Heart left ventricle (tissue), 16 donors: ENCODE measurements at regions not wholly inside any gene's neighbourhood (a gene's known extent, or its start where the extent isn't known, plus 50 kb on each side); places are given as distances from the start of the nearest gene placed in this dataset.

Experiments used
- ATAC-seq, 4 donors: fragments of 200-7000 bp; cut with Tn5 transposase; one replicate each; pipeline ENCODE4 v1.9.1; 2020 to 2022; ENCODE audit warnings: moderate library complexity in 4 of 4, mild to moderate bottlenecking in 3 of 4, moderate number of reproducible peaks in 1 of 4
- DNase-seq, 5 donors: peaks; one replicate each; pipeline ENCODE4 v3.0.0-alpha.2; 2020
- H3K27ac ChIP-seq, 12 donors: fragments of 200-600 bp; sonication (generic) in 4 of 12; one replicate each; pipeline versions ENCODE4 v1.5.0 to v1.8.0; 2016 to 2022; ENCODE audit warnings: mild to moderate bottlenecking in 2 of 12
- H3K27me3 ChIP-seq, 9 donors: fragments of 200-600 bp; sonication (generic) in 2 of 9; one replicate each; pipeline versions ENCODE4 v1.5.1 to v1.8.0; 2016 to 2022; ENCODE audit warnings: mild to moderate bottlenecking in 3 of 9
- H3K36me3 ChIP-seq, 9 donors: fragments of 200-600 bp; sonication (generic) in 2 of 9; one replicate each; pipeline versions ENCODE4 v1.5.0 to v1.8.0; 2018 to 2022; ENCODE audit warnings: mild to moderate bottlenecking in 2 of 9
- H3K4me1 ChIP-seq, 12 donors: fragments of 200-600 bp; sonication (generic) in 4 of 12; one replicate each; pipeline versions ENCODE4 v1.5.0 to v1.8.0; 2016 to 2022; ENCODE audit warnings: mild to moderate bottlenecking in 3 of 12
- H3K4me3 ChIP-seq, 12 donors: fragments of 200-600 bp; sonication (generic) in 4 of 12; one replicate each; pipeline versions ENCODE4 v1.5.0 to v1.8.0; 2017 to 2022; ENCODE audit warnings: mild to moderate bottlenecking in 9 of 12, moderate library complexity in 4 of 12
- H3K9me3 ChIP-seq, 12 donors: fragments of 200-600 bp; sonication (generic) in 4 of 12; one replicate each; pipeline versions ENCODE4 v1.5.0 to v1.8.0; 2016 to 2022; ENCODE audit warnings: mild to moderate bottlenecking in 1 of 12
- CTCF ChIP-seq, 12 donors: fragments of 200-600 bp; sonication (generic) in 4 of 12; IDR thresholded peaks; one replicate each; pipeline versions ENCODE4 v1.5.0 to v1.8.0; 2018 to 2022; ENCODE audit warnings: antibody characterized with exemption in 12 of 12, mild to moderate bottlenecking in 5 of 12
- POLR2A ChIP-seq, 2 donors: fragments of 450-650 bp; IDR thresholded peaks; one replicate each; pipeline ENCODE4 v1.6.1; 2017; ENCODE audit warnings: antibody characterized with exemption in 2 of 2, mild to moderate bottlenecking in 2 of 2, moderate library complexity in 2 of 2
- WGBS, 4 donors: extraction: QIAGEN DNeasy Blood & Tissue Kit in 2 of 4; methylation state at CpG; one replicate each; pipeline versions ENCODE4 v1.1.5 to v1.1.7; 2013 to 2018; 5-methylcytosine and 5-hydroxymethylcytosine counted together
- intact Hi-C, 10 donors: fragments of 100-400 bp; cut with DNase I; formaldehyde crosslinking; loops; one replicate each; pipeline versions ENCODE4 v1.11.1 to v1.14.2; 2022
- donor health status: ischemic (EF 13 %, LVEDD 7.1; RV severe dilation, severe dysfunction).
- donor health status: healthy with polysubstance abuse.
- donor health status: DM: no; HTN: yes; CAD: no.
- donor health status: DM: no; HTN: no; CAD: no.
- donor health status: ischemic (EF 25% LVEDD 6.9; RV normal size, moderate dysfunction).
- donor health status: ischemic (EF 25% LVEDD 5.7; RV mildly dilated, moderate dysfunction).
- donor health status: healthy.
- donor health status: DM: yes; HTN: yes; CAD: no.
- donor health status: ischemic (EF 35%, LVEDD 5.7; RV mildly dilated, moderate dysfunction).
- donor health status: nonischemic (EF 11% LVEDD 7.7; RV severe dilation, severe dysfunction).
- donor health status: DM: yes; HTN: yes; CAD: no.
- donor health status: PGD.
- donor health status: ischemic (EF 29% LVEDD 5.4; RV normal size, mild dysfunction).
- donor health status: nonischemic (EF 23%, LVEDD 6.1; RV moderate dilation, normal function).

GRCh38 chr2:150732491-150732890 is 245.0 kb upstream of the RND3 start:
- no peak overlapping the region for H3K4me3 ChIP-seq
- peaks cover 0 to 3% (median 0%) of the 10 kb centered on the region in 12 donors for H3K4me1 ChIP-seq
- TF ChIP-seq POLR2A (IDR thresholded peaks at IDR 0.05) (no peak), CTCF (IDR thresholded peaks at IDR 0.05) (no peak)
- H3K27me3 ChIP-seq, result no peaks in the 10 kb centered on the region
- H3K27ac ChIP-seq, result no peak overlapping the region
- intact Hi-C loops, result no loop called here
- ATAC-seq (no peak), DNase-seq (no peak)
- H3K36me3 ChIP-seq, result no peaks in the 10 kb centered on the region
- WGBS, 4 donors, result 13 to 23% (median 15%) methylated on average over 1 of the region's 1 CpG
- H3K9me3 ChIP-seq, result no peaks in the 10 kb centered on the region

- ATAC-seq (no peak), DNase-seq (no peak)
- Histone ChIP-seq H3K4me1 (peaks cover 0 to 3% (median 0%) of the 10 kb centered on the region in 12 donors), H3K27ac (no peak overlapping the region), H3K36me3 (no peaks in the 10 kb centered on the region), H3K27me3 (no peaks in the 10 kb centered on the region), H3K9me3 (no peaks in the 10 kb centered on the region), H3K4me3 (no peak overlapping the region)
- intact Hi-C loops, result no loop called here
- no peak for TF ChIP-seq POLR2A (IDR thresholded peaks at IDR 0.05)
- no peak for TF ChIP-seq CTCF (IDR thresholded peaks at IDR 0.05)
Observed at GRCh38 chr2:150732064-150732463, 244.6 kb upstream of the RND3 start.

GRCh38 chr2:150729495-150729955 is 242.1 kb upstream of the RND3 start:
- intact Hi-C loops, result no loop called here
- Histone ChIP-seq H3K9me3 (peaks cover 0 to 6% (median 0%) of the 10 kb centered on the region in 12 donors), H3K27ac (no peak overlapping the region), H3K36me3 (no peaks in the 10 kb centered on the region), H3K4me3 (no peak overlapping the region), H3K4me1 (peaks cover 0 to 3% (median 0%) of the 10 kb centered on the region in 12 donors), H3K27me3 (no peaks in the 10 kb centered on the region)
- DNase-seq (no peak), ATAC-seq (no peak)
- TF ChIP-seq CTCF (IDR thresholded peaks at IDR 0.05), result no peak
- no peak for TF ChIP-seq POLR2A (IDR thresholded peaks at IDR 0.05)
- 80 to 85% (median 82%) methylated on average over 4 of the region's 4 CpGs for WGBS, 4 donors

- 33 to 55% (median 48%) methylated on average over 1 of the region's 1 CpG for WGBS, 4 donors
- TF ChIP-seq CTCF (IDR thresholded peaks at IDR 0.05), result no peak
- no peak for TF ChIP-seq POLR2A (IDR thresholded peaks at IDR 0.05)
Observed at GRCh38 chr2:150718280-150718679, 230.8 kb upstream of the RND3 start.

More at GRCh38 chr2:150718280-150718679, 230.8 kb upstream of the RND3 start:
- no peaks in the 10 kb centered on the region for H3K4me1 ChIP-seq
- H3K27me3 ChIP-seq, result no peaks in the 10 kb centered on the region
- intact Hi-C loops, result no loop called here
- H3K9me3 ChIP-seq, result no peaks in the 10 kb centered on the region
- no peak overlapping the region for H3K4me3 ChIP-seq
- ATAC-seq (no peak), DNase-seq (no peak)
- H3K36me3 ChIP-seq, result no peaks in the 10 kb centered on the region
- no peak overlapping the region for H3K27ac ChIP-seq
